Loucy (cell line): ENCODE measurements at regions not wholly inside any gene's neighbourhood (a gene's known extent, or its start where the extent isn't known, plus 50 kb on each side); places are given as distances from the start of the nearest gene placed in this dataset.

Experiments
- CTCF ChIP-seq: fragments of 200-600 bp; sonication (generic); conservative IDR thresholded peaks from 2 replicates; pipeline ENCODE4 v1.5.1; 2014; ENCODE audit warnings: mild to moderate bottlenecking, antibody characterized with exemption, low read length
- EZH2phosphoT487 ChIP-seq: fragments of 200-600 bp; IDR thresholded peaks from 2 replicates; pipeline ENCODE4 v1.6.1; 2018; ENCODE audit warnings: antibody characterized with exemption, mild to moderate bottlenecking, moderate library complexity, borderline replicate concordance

GRCh38 chr7:13034693-13035092, 347.3 kb downstream of the ARL4A start:
- TF ChIP-seq EZH2phosphoT487, result no peak
- TF ChIP-seq CTCF, result no peak
